ENCODE measurements at regions not wholly inside any gene's neighbourhood (a gene's known extent, or its start where the extent isn't known, plus 50 kb on each side); places are given as distances from the start of the nearest gene placed in this dataset.

DNA sequence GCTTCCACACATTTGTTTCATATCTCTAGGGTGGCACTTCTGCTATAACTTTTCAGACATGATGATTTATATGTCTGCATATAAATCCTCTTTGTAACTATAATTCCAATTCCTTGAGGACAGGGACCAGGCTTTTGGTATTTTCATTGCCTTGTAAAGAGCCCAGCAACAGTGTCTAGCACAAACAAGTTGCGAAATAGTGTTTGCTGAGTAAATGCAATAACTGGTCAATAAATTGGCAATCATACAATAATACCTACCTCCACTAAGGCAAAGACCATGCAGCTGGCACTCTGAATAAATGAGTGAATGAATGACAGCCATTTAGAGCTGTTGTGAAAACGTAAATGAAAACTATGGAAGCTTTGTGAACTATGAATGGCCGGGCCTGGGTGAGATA lies 564.0 kb upstream of the ZNF462 start:
- H3K4me3 ChIP-seq (ENCODE audit: low read depth, low read length), result no peak overlapping the region
- TF ChIP-seq, protein P1, sequence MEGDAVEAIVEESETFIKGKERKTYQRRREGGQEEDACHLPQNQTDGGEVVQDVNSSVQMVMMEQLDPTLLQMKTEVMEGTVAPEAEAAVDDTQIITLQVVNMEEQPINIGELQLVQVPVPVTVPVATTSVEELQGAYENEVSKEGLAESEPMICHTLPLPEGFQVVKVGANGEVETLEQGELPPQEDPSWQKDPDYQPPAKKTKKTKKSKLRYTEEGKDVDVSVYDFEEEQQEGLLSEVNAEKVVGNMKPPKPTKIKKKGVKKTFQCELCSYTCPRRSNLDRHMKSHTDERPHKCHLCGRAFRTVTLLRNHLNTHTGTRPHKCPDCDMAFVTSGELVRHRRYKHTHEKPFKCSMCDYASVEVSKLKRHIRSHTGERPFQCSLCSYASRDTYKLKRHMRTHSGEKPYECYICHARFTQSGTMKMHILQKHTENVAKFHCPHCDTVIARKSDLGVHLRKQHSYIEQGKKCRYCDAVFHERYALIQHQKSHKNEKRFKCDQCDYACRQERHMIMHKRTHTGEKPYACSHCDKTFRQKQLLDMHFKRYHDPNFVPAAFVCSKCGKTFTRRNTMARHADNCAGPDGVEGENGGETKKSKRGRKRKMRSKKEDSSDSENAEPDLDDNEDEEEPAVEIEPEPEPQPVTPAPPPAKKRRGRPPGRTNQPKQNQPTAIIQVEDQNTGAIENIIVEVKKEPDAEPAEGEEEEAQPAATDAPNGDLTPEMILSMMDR (conservative IDR thresholded peaks at IDR 0.05; ENCODE audit: low read depth, low read length), result no peak
- no peak for DNase-seq (ENCODE audit: low read depth)

DNA sequence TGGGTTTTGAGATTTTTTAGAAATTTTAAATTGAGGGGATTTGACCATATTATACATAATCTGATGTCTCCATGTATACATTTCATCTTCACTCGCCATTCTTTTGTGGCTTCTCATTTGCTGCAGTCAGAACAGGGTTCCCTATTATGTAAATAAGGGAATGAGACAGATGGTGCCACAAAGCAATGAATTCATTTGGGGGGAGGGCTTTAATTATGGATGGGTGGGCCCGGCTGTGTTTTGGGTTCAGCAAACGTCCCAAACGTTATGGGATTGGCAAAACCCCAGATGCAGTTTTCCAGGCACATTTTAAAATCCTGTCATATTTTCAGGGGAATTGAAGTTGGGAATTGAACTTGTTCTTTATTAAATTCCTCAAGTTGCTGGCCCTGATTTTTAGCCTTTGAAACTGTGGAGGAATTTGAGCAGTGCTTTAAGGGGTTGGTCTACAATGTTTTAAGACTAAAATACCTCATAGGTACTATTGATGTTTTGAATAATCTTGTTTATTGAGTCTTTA lies 558.5 kb upstream of the ZNF462 start:
- TF ChIP-seq, protein P1 (conservative IDR thresholded peaks at IDR 0.05; ENCODE audit: low read depth, low read length), result no peak
- no peak overlapping the region for H3K4me3 ChIP-seq (ENCODE audit: low read depth, low read length)
- no peak for DNase-seq (ENCODE audit: low read depth)

DNA sequence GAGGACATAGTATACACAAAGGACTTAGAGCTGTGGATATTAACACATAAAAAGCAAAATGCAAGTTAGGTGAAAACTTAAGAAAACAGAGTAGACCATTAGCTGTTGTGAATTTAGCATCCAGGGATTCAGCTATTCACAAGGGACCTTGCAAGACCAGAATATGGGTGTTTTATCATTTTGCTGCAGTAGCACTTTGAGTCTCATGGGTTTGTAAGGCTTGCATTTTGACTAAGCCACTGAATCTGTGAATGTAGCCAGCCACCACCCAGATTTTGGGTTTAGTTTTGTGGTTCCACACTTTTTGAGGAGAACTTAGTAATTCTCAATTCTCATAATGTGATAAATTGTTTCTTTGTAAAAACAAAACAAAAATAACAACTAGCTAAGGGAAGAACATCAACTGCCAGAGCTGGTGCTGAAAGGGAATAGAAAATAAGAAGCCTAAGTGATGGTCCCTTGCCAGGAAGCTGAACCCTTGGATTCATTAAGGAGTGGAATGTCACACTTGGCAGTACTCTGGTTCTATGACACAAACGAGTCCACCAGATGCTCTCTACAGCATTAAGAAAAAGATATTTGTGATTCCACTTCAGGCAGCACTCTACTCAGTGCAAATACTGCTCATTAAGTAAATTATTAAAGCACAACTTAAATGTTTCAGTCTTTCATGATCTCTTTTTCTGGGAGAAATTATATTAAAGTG lies 557.4 kb upstream of the ZNF462 start:
- H3K4me3 ChIP-seq (ENCODE audit: low read depth, low read length), result no peak overlapping the region
- TF ChIP-seq, protein P1 (conservative IDR thresholded peaks at IDR 0.05; ENCODE audit: low read depth, low read length), result no peak
- no peak for DNase-seq (ENCODE audit: low read depth)

DNA sequence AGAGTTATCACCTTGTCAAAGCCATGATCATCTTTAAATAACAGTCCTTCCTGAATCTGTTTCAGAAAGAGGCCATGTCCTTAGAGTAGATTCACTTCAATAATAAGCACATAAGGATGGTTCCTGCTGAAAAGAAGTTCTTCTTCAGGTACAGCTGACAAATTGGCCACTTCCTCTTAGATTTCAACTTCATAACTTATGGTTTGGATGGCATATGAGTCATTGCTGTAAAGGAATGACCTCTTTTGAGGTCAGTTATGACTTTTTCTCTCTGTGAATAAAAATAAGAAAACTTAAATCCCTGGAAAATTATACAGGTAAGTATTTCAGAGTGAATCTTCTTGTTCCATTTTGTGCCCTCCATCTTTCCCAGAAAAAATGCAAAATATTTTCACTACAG lies 555.3 kb upstream of the ZNF462 start:
- DNase-seq (ENCODE audit: low read depth), result no peak
- no peak overlapping the region for H3K4me3 ChIP-seq (ENCODE audit: low read depth, low read length)
- TF ChIP-seq, protein P1 (conservative IDR thresholded peaks at IDR 0.05; ENCODE audit: low read depth, low read length), result no peak

DNA sequence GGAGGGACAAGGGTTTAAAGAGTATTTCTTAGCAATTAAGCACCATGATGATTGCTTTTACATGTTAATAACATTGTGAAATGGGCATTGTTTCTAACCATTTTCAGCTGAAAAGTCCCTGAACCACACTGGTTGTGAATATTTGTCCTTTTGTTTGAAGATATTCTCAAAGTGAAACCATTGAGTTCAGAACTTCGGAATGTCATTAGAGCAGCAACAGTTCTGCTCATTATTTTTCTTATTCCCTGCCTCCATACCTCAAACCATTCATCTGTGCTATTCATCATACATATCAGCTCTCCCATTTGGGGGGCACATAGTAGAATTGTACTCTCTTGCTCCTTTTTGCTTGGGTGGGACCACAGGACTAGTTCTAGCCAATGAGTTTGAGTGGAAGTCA lies 553.0 kb upstream of the ZNF462 start:
- DNase-seq (ENCODE audit: low read depth), result no peak
- TF ChIP-seq, protein P1 (conservative IDR thresholded peaks at IDR 0.05; ENCODE audit: low read depth, low read length), result no peak
- H3K4me3 ChIP-seq (ENCODE audit: low read depth, low read length), result no peak overlapping the region

DNA sequence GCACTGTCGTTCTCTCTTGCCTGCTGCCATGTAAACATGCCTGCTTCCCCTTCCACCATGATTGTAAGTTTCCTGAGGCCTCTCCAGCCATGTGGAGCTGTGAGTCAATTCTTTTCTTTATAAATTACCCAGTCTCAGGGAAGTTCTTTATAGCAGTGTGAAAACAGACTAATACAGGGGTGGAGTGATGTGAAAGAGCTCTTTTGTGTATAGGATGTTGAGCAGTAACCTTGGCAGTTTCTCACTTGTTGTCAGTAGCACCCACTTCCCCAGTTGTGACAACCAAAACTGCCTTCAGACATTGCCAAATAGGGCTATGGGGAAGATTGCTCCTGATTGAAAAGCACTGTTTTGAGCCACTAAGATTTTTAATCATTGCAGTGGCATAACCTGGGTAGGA lies 552.2 kb upstream of the ZNF462 start:
- TF ChIP-seq, protein P1 (conservative IDR thresholded peaks at IDR 0.05; ENCODE audit: low read depth, low read length), result no peak
- DNase-seq (ENCODE audit: low read depth), result no peak
- no peak overlapping the region for H3K4me3 ChIP-seq (ENCODE audit: low read depth, low read length)

DNA sequence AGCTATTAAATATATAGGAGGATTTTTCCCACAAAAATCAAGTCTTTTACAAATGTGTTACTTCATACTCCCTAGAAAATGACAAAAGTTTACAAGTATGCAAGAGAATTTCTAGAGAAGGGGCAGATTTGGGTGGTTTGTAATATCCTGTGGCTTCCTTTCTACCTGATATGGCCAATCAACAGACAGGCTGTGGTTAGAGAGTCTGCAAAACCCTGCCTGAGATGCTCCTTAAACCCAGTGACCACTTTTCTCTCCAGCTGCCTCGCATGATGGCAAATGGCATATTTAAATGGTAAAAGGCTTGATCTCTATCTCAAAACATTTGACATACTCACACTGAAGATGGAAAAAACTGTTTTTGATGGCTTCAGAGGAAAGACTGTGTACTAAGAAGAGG lies 550.1 kb upstream of the ZNF462 start:
- TF ChIP-seq, protein P1 (conservative IDR thresholded peaks at IDR 0.05; ENCODE audit: low read depth, low read length), result no peak
- H3K4me3 ChIP-seq (ENCODE audit: low read depth, low read length), result no peak overlapping the region
- DNase-seq (ENCODE audit: low read depth), result no peak
